ENCODE measurements at regions not wholly inside any gene's neighbourhood (a gene's known extent, or its start where the extent isn't known, plus 50 kb on each side); places are given as distances from the start of the nearest gene placed in this dataset.

DNA sequence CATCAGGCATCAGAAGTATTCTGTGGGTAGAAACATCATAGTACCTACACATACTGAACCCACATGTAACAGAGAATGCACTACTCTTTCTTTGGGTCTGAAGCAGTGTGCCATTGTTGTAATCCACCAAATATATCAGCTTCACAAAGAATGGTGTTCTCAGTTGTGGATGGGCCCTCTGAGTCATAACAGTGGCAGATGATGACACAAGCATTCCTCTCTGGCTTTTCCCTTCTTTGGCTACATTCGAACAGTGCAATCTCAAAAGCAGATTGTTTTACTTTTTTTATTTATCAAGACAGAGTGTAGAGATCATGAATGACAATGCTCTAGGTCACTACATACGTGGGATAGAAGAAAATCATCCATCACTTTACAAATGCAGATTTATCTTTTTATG, 247.2 kb upstream of the EPHA5 start:
- no peak overlapping the region for H3K4me2 ChIP-seq (ENCODE audit: low read depth, low read length)
- no peaks in the 10 kb centered on the region for H4K20me1 ChIP-seq (ENCODE audit: insufficient read depth, low read length)
- ATAC-seq: no peak
- in situ Hi-C loops (cut with HindIII; ENCODE audit: extremely low pct_ligation_motif_present, low pct_unique_long_range_greater_than_20kb): no loop called here
- no peaks in the 10 kb centered on the region for H3K36me3 ChIP-seq (replicated peaks in 1 of 2; ENCODE audit: control insufficient read depth in 1 of 2, insufficient read depth in 2 of 2, low read length in 2 of 2)
- DNase-seq (ENCODE audit: low spot score): no peak
- H3K79me2 ChIP-seq (ENCODE audit: insufficient read depth, low read length): no peaks in the 10 kb centered on the region
- no TSS peak for BruUV-seq (replicated peaks)
- no peak for FAIRE-seq
- no peak overlapping the region for H3K27ac ChIP-seq (ENCODE audit: extremely low read length, insufficient read depth, low read length)
- ChIA-PET POLR2A (no interaction called here), CTCF (ENCODE audit: low intra/inter-chr PET ratio, low total read pairs) (no interaction called here)
- H3K27me3 ChIP-seq (ENCODE audit: control insufficient read depth in 1 of 2, insufficient read depth in 2 of 2, low read length in 2 of 2): no peaks in the 10 kb centered on the region
- H2AFZ ChIP-seq (ENCODE audit: low read length): no peak overlapping the region
- TF ChIP-seq ZNF839 (CRISPR knock-in tag; IDR thresholded peaks at IDR 0.05; ENCODE audit: borderline replicate concordance): no peak
- TF ChIP-seq, protein P1, sequence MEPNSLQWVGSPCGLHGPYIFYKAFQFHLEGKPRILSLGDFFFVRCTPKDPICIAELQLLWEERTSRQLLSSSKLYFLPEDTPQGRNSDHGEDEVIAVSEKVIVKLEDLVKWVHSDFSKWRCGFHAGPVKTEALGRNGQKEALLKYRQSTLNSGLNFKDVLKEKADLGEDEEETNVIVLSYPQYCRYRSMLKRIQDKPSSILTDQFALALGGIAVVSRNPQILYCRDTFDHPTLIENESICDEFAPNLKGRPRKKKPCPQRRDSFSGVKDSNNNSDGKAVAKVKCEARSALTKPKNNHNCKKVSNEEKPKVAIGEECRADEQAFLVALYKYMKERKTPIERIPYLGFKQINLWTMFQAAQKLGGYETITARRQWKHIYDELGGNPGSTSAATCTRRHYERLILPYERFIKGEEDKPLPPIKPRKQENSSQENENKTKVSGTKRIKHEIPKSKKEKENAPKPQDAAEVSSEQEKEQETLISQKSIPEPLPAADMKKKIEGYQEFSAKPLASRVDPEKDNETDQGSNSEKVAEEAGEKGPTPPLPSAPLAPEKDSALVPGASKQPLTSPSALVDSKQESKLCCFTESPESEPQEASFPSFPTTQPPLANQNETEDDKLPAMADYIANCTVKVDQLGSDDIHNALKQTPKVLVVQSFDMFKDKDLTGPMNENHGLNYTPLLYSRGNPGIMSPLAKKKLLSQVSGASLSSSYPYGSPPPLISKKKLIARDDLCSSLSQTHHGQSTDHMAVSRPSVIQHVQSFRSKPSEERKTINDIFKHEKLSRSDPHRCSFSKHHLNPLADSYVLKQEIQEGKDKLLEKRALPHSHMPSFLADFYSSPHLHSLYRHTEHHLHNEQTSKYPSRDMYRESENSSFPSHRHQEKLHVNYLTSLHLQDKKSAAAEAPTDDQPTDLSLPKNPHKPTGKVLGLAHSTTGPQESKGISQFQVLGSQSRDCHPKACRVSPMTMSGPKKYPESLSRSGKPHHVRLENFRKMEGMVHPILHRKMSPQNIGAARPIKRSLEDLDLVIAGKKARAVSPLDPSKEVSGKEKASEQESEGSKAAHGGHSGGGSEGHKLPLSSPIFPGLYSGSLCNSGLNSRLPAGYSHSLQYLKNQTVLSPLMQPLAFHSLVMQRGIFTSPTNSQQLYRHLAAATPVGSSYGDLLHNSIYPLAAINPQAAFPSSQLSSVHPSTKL (CRISPR knock-in tag; IDR thresholded peaks at IDR 0.05): no peak
- no peak for TF ChIP-seq YY1 (IDR thresholded peaks at IDR 0.05; ENCODE audit: insufficient read depth, insufficient replicate concordance, low read depth, low read length)
- no peak for TF ChIP-seq SYNCRIP (IDR thresholded peaks at IDR 0.05; ENCODE audit: insufficient read depth, low read depth, low read length)
- TF ChIP-seq JUND (CRISPR knock-in tag; IDR thresholded peaks at IDR 0.05): no peak
- TF ChIP-seq, protein P2, sequence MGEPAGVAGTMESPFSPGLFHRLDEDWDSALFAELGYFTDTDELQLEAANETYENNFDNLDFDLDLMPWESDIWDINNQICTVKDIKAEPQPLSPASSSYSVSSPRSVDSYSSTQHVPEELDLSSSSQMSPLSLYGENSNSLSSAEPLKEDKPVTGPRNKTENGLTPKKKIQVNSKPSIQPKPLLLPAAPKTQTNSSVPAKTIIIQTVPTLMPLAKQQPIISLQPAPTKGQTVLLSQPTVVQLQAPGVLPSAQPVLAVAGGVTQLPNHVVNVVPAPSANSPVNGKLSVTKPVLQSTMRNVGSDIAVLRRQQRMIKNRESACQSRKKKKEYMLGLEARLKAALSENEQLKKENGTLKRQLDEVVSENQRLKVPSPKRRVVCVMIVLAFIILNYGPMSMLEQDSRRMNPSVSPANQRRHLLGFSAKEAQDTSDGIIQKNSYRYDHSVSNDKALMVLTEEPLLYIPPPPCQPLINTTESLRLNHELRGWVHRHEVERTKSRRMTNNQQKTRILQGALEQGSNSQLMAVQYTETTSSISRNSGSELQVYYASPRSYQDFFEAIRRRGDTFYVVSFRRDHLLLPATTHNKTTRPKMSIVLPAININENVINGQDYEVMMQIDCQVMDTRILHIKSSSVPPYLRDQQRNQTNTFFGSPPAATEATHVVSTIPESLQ (CRISPR knock-in tag; conservative IDR thresholded peaks at IDR 0.05): no peak
- TF ChIP-seq NFIB (CRISPR knock-in tag; IDR thresholded peaks at IDR 0.05; ENCODE audit: borderline replicate concordance): no peak
- TF ChIP-seq MED1 (CRISPR knock-in tag; IDR thresholded peaks at IDR 0.05): no peak
- no peak for TF ChIP-seq CBX2 (IDR thresholded peaks at IDR 0.05; ENCODE audit: low read depth, low read length)
- TF ChIP-seq CBX2 (CRISPR knock-in tag; IDR thresholded peaks at IDR 0.05; ENCODE audit: low read depth): no peak
- no peak for TF ChIP-seq KDM5A (IDR thresholded peaks at IDR 0.05; ENCODE audit: borderline replicate concordance, low read length)
- TF ChIP-seq, protein P3, sequence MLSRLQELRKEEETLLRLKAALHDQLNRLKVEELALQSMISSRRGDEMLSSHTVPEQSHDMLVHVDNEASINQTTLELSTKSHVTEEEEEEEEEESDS (CRISPR knock-in tag; IDR thresholded peaks at IDR 0.05; ENCODE audit: borderline replicate concordance): no peak
- H3K4me3 ChIP-seq (replicated peaks in 1 of 3; ENCODE audit: insufficient read depth in 1 of 3, low read depth in 2 of 3, low read length in 3 of 3): no peak overlapping the region
- no peaks in the 10 kb centered on the region for H3K4me1 ChIP-seq (ENCODE audit: insufficient read depth, low read length)
- H3K9me3 ChIP-seq (ENCODE audit: low read length): no peaks in the 10 kb centered on the region
- no peak overlapping the region for H3K9ac ChIP-seq (ENCODE audit: insufficient read depth, low read depth, low read length)
- intact Hi-C loops (cut with micrococcal nuclease; ENCODE audit: unreplicated experiment): no loop called here
- 0% methylated on average over 2 of the region's 2 CpGs for WGBS (ENCODE audit: low lambda C conversion rate)

All from HepG2 (cell line).